GM21825 (cell line): ENCODE measurements at regions not wholly inside any gene's neighbourhood (a gene's known extent, or its start where the extent isn't known, plus 50 kb on each side); places are given as distances from the start of the nearest gene placed in this dataset.

Experiments used
- ATAC-seq: cut with Tn5 transposase; IDR thresholded peaks from one replicate; pipeline ENCODE4 v1.9.1; 2021; ENCODE audit warnings: mild to moderate bottlenecking, moderate library complexity; ENCODE audit not compliant: unreplicated experiment

DNA sequence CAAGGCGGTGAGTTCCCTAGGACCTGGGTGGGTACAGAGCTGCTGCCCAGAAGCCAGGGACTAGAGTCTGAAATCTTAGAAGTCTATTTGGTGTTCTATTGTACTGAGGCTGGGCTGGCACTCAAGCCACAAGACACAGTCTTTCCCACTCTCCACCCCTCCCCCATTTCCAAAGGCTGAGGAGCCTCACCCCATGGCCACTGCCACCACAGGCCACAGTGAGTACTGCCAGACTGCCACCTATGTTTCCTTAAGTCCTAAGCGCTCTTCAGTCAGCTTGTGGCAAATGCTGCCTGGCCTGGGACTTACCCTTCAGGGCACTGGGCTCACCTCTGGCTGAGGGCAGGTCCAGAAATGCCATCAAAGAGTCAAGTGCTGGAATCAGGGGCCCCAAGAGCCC, 469.3 kb downstream of the HAO1 start:
- ATAC-seq, result no peak

DNA sequence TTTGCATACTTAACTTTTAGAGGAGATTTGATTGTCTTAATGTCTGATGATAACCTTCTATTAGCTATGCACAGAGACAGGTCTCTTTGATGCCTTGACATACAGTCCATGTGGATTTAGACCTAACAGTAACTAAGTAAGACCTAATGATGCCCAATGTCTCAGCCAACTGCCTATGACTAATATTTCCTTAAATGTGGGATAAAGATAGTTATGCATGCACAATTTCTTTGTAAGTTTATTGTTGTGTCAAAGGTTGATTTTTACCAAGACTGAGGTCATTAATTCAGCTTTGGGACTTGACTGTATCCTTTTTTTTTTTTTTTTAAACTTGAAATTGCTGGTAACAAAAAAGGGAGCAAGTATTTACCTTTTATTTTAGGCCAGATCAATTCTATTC, 450.0 kb downstream of the HAO1 start:
- ATAC-seq, result no peak

DNA sequence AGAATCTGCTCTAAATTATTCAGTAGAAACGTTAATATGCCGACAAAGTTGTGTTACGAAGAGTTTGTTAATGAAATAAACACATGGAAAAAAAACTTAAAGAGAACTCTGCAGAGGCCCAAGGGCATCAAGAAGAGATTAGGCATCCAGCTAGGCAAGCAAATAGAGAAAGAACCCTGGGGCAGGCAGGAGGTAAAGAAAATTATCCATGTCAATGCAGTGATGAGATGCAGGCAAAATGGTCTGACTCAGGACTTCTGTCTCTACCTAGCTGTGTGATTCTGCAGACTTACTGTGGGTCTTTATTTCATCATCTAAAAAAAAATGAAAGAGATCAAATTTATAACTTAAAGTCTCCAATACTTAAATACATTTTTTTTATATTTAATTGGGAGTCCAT, 448.0 kb downstream of the HAO1 start:
- no peak for ATAC-seq

DNA sequence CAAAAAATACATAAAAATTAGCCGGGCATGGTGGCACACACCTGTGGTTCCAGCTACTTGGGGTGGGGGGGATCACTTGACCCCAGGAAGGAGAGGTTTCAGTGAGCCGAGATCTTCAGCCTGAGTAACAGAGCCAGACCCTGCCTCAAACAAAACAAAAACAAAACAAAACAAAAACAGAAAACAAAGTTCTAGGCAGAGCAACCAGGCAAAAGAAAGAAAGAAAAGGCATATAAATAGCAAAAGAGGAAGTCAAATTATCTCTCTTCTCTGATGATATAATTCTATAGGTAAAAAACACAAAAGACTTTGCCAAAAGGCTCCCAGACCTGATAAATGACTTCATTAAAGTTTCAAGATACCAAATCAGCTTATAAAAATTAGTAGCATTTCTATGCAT, 446.9 kb downstream of the HAO1 start:
- no peak for ATAC-seq

DNA sequence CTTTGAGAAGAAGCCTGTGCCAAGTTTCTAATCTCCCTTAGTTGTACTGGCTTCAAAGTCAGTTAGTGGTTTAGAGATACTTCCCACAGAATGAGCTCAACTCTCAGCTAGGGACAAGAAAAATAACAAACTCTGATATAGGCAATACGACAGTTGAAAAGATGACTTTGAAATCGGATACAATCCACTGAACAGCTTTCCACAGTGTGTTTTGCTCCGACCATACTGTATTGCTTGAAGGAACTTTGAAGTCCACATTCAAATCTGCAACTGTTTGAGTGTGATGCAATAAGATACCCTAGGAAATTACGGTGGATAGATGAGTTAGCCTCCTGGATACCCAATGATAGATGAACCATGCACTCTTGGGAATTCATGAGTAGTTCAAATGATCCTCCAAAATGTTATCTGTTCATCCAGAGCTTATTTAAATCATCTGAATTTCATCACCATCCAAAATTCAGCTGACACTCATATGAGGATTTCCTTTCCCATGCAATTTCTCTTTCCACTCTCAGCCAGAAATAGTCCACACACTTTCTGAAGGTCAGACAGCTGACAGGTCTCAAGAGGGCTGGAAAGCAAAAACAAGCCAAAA, 443.8 kb downstream of the HAO1 start:
- ATAC-seq, result no peak

DNA sequence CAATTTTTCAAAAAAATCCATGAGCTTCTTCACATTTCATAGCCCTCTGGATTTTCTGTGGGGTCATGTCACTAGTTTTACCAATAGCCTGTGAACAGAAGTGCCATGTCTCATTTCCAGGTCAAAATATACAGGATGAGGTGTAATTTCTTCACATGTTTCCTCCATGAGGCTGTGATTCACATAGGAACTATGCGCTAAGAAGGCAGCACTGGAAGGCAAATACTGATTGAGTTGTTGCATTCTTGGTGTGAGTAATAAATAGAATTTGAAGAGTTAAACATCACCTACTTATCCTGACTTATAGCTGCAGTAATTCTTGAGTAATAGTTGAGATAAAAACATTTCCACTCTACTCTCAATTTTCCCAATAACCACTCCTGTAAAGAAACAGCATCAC, 442.3 kb downstream of the HAO1 start:
- no peak for ATAC-seq

DNA sequence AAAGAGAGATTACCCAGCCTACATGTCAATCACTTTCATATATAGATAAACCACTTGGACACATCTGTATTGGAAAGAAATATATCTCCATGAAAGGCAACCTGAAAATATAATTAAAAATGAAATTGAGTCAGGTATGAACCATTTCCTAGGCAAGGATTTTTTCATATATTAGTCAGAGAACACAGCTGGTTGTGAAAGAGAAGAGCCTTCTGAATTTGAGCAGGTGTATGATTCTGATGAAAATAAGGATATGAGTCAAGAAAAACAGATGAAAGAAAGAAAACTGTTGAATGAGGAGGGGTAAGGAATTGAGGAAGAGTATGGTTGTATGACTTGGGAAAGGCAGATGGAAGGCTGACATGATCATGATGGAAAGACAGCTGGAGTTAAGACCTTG, 441.1 kb downstream of the HAO1 start:
- no peak for ATAC-seq

DNA sequence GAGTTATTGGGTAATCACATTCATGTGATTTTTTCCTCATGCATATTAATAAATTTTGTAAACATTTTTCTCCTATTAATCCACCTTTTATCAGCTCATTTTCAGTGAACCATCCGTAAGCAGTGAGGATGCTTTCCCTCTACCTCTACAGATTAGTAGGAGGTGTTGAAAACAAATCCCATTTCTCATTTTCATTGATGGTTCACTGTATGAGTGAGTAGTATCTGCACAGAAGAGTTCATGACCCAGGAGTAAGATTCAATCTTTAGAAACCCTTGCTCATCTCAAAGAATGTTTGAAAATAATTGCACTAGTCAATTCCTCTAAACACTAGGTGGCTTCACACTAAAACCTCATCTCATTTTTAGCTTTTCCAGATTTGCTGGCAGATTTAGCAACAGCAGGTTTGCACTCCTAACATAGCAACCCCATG, 440.0 kb downstream of the HAO1 start:
- no peak for ATAC-seq

DNA sequence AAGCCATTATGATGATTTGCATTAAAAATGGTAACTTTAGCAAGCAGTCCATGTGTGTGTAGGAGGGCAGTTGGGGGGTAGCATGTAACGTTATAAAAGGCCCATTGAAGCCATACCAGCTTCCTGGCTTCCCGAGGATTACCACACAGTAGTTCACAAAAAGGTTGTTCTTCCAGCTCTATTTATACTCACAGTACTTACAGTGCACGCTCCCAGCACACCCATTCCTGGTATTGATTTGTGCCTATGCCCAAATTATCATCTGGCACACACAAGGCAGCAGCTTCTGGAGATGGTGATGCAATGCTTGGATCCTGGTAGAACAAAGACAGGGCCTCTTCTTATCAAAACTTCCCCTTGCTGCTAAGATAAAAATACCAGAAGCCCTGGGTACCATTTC, 436.8 kb downstream of the HAO1 start:
- ATAC-seq, result no peak

DNA sequence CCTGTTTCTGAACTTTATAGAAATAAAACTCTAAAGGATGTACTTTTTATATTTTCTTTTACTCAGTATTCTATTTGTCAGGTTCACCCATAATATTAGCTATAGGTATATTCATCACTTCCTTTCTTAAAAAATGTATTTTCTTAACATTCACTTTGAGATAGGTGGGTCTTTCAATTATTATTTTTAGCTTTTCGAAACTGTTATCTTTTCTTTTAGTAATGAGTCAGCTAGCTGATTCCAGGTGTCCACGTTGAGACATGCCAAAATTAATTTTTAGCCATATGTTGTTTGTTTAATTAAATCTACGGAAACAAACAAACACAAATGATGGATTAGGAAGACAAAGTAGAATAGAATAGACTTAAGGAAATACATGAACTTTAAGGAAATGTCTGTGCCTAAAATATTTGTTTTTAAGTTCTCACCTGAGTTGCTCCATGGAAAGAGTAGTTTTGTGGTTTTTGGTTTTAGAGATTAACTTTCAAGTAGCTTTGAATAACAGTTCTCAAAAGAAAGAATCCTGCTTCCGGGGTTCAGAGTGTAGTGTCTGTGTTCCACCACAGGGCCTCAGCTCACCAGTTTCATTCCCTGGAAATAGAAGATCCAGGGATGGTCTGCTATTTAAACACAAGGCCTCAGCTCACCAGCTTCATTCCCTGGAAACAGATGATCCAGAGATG, 435.0 kb downstream of the HAO1 start:
- ATAC-seq, result no peak

DNA sequence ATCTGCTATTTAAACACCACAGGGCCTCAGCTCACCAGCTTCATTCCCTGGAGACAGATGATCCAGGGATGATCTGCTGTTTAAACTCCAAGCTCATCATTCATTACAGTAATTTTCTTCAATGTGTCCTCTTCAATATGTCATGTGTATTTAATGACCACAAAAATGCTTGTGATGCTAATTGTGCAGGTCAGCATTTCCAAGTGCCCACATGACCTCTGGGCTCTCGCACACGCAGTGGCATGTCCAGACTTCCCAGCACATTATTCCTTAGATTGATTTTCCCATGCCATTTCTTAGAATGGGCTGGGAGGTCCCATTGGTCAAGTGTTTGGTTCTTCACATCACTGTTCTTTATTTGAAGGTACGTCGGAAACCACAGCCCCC, 434.4 kb downstream of the HAO1 start:
- no peak for ATAC-seq

DNA sequence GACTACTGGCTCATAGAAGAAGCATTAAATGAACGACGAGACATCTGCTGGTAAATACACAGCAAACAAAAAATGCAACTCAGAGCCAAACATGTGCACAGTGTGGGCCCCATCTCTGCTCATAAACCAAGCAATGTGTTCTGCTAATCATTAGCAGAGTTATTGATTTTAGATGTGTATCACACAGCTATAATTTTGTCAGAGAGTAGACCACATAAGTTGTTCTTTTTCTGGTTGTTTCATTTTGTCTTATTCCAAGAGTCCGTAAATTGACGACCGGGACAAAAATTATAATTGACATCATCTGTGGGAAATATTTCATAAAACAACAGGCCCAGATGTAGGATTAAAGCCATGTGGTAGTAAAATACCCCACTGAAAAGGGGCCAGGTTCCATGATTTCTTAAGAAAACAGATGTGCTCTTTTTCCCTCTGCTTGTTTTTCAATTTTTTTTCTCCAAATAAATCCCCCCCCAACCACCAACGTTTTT, 423.6 kb downstream of the HAO1 start:
- no peak for ATAC-seq

DNA sequence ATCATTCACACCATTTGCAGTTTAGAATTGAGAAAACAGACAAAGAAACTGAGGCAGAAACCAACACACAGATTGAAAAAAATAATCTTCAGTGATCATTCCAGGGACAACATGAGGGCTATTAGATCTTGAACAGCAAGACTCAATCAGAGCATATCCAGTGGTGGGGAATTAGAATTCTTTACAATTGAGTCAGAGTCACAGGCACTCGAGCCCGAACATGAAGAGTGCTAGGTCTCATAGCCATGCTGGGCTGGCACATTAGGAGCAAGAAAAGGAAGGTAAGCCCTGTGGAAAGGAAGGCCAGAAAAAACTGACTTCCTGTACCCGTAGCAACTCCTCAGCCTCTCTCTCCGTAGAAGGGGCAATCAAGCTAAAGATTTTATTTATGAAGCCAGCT, 419.9 kb downstream of the HAO1 start:
- no peak for ATAC-seq

DNA sequence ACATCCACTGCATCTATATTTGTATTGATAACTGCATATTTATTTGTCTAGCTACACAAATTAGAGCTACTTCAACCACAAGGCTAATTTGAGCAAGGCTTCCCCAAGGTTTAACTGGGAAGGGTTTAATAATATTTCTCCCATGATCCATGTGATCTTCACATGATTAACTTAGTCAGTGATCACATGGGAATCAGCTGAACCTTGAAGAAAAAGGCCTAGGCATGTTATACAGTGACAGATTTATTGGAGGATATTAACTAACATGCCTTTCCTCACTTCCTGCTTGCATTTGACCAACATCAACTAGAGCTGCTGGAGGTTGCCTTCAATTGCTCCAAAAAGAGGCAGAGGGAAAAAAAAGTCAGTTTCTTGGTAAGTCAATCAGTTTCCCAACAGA, 417.0 kb downstream of the HAO1 start:
- ATAC-seq, result no peak

DNA sequence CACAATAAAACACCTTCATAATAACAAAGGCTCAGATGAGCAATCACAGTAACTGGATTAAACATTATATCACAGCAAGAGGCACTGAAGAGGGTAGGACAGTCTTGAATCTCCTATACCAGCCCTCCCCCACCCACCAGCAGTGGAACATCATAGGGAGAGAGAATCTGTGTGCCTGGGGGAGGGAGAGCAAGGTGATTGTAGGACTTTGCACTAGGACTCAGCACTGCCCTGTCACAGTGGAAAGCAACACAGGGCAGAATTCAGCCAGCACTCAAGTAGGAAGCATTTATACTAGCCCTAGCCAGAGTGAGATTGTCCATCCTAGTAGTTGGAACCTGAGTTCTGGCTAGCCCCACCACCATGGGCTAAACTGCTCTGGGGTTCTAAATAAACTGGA, 400.2 kb downstream of the HAO1 start:
- ATAC-seq, result no peak

DNA sequence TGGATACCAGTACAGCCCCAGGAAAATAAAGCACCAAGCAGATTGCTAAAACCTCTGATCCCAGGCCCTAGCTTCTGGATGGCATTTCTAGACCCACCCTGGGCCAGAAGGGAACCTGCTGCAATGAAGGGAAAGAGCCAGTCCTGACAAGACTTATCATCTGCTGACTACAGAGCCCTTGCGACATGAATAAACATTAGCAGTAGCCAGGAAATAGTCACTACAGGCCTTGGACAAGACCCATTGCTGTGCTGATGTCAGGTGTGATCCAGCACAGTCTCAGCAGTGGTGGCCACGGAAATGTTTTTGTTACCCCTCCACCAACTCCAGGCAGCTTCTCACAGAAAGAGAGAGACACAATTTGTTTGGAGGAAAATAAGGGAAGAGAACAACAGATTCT, 399.3 kb downstream of the HAO1 start:
- ATAC-seq, result no peak

DNA sequence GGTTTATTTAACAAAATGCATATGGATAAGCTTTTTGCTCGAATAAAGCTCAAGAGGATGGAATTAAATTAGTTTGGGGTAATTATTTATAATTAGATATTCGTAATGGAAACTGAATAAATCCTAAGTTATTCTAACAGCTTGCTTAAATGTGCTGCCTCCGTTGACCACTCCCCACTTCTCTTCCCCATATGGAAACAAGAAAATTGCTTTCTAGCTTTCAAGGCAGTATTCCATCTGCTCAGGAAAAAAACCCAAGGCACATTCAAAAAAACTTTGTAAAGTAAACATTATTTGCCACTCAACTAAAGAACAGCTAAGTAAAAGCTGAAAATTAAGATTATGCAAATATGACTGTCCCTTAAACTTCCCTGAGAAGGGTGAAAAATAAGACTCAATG, 369.2 kb downstream of the HAO1 start:
- no peak for ATAC-seq

DNA sequence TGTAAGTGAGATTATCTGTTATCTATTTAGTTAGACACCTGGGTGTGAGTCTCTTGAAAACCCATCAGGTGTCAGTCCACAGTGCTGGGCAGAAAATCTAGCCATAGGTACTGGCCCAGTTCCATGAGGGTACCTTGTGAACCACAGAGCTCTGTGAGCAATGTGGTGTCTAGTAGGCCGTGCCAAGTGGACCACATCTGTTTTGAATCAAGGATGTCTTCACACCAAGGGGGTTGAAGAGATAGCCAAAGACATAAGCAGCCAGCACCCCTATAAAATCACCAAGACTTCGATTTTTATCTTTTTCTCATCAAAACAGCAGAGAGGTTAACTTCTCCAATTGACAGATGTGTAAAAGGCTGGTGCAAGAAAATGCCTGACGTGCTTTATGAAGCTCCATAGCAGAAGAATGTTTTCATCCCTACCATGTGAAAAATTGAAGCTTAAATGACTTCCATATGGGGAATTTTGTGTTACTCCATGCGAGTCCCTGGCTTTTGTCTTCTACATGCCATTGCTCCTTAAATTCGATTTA, 368.7 kb downstream of the HAO1 start:
- no peak for ATAC-seq

DNA sequence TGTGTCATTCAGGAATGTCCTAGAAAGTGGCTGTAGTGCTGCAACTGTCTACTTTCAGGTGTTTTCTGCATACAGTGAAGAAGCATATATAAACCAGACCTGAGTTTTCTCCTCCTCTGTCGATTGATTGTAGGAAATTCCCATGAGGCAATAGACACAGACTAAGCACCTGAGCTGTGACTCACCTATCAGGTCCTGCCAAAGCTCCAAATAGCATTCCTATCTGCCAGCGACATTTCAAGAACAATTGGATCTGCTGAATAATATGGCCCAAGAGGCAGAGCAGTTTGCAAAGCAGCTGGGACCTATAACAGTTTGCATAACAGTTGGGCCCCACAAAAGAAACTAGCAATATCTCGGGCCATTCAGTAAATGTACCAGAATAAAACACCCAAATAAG, 360.4 kb downstream of the HAO1 start:
- no peak for ATAC-seq

DNA sequence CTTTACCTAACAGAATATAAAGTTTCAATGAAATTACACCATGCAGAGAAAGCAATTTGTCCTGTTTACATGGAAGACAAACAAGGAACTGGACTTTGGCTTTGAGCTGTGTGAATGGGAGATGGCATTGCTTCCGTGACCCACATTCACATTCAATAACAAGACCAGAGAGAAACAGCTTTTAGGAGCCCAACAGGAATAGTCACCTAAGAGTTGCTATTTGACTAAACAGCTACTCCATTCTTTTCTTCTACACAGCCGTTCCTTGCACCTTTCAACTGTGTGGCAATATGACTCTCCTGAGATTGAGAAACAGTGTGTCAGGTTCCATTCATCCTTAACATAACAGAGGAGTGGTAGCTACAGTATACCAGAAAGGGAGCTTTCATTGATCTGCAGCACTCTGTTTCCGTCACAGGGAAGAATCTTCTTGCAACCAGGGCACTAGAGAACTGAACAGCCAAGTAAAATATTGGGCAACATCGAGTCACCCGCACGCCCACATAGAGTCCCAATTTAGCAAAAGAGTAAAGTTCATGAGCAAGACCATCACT, 355.1 kb downstream of the HAO1 start:
- no peak for ATAC-seq

DNA sequence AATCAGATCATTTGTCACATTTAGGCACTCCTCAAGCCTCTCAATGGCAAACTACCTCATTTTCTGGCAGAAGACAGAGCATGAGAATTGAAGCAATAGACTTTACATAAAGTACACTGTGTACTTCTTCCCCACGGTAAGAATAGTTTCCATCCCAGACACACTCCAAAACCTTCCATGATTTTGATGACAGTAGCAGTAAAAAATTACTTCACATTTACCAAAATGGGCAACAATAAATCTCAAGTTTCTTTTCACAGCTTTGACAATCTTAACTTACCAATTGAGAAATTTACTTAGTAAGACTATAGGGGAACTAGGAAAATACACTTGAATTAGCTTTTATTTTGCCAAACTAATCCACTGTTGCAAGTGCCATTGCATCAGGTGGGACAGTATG, 353.8 kb downstream of the HAO1 start:
- ATAC-seq, result no peak

DNA sequence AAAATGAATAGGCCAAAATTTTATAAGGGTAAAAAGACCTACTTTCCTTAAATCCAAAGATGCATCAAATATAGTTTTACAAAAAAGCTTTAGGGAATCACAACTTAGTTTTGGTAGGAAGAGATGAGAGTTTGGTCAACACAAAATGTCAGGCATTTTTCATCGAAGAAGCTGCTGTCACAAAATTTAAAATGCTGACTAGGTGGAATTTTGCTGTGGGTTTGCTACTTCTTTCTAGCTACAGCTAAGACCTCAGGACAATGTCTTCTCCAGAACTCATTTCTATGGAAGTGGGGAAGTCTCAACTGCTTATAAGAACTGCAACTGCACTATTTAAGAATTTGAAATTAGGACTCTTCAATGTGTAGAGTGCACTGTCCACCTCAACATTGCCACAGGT, 351.1 kb downstream of the HAO1 start:
- ATAC-seq, result no peak
